Adrenal gland (tissue), 9 donors: ENCODE measurements at regions not wholly inside any gene's neighbourhood (a gene's known extent, or its start where the extent isn't known, plus 50 kb on each side); places are given as distances from the start of the nearest gene placed in this dataset.
A peak's percentile ranks its signal among the peaks of the same experiment; 100 is the strongest.

Experiments
- DNase-seq, 7 donors: peaks; one replicate each; pipeline ENCODE4 v3.0.0-alpha.2; 2019 to 2020
- H3K27ac ChIP-seq, 5 donors: fragments of 200-600 bp; sonication (generic) in 4 of 5; 1 replicate in 3 of 5; 2 replicates in 2 of 5; pipeline versions ENCODE4 v1.5.1 to v1.8.0; 2016 to 2020; ENCODE audit warnings: mild to moderate bottlenecking in 1 of 5
- H3K27me3 ChIP-seq: fragments of 200-600 bp; 2 replicates; pipeline ENCODE4 v1.8.0; 2021
- H3K36me3 ChIP-seq, 2 donors: fragments of 200-600 bp; replicated peaks in 1 of 2; 1 replicate in 1 of 2; 2 replicates in 1 of 2; pipeline versions ENCODE4 v1.5.1 to v1.8.0; 2018 to 2022
- H3K4me1 ChIP-seq, 2 donors: fragments of 200-600 bp; replicated peaks in 1 of 2; 1 replicate in 1 of 2; 2 replicates in 1 of 2; pipeline versions ENCODE4 v1.5.1 to v1.8.0; 2018 to 2021
- H3K4me3 ChIP-seq, 4 donors: fragments of 200-600 bp; sonication (generic) in 3 of 4; one replicate each; pipeline ENCODE4 v1.5.1; 2016 to 2018
- H3K9me3 ChIP-seq, 3 donors: fragments of 200-600 bp; sonication (generic) in 1 of 3; replicated peaks in 1 of 3; 1 replicate in 2 of 3; 2 replicates in 1 of 3; pipeline versions ENCODE4 v1.5.1 to v1.8.0; 2016 to 2021
- POLR2A ChIP-seq, 2 donors: fragments of 450-650 bp; IDR thresholded peaks; one replicate each; pipeline ENCODE4 v1.6.1; 2017; ENCODE audit warnings: antibody characterized with exemption in 2 of 2, mild to moderate bottlenecking in 2 of 2, moderate library complexity in 1 of 2
- WGBS, 4 donors: extraction: QIAGEN DNeasy Blood & Tissue Kit in 2 of 4; methylation state at CpG; one replicate each; pipeline versions ENCODE4 v1.1.5 to v1.1.7; 2013 to 2017; 5-methylcytosine and 5-hydroxymethylcytosine counted together
- intact Hi-C, 2 donors: fragments of 100-400 bp; cut with DNase I; formaldehyde crosslinking; loops; one replicate each; pipeline versions ENCODE4 v1.14.1 to v1.15.0; 2022 to 2023
- TF ChIP-seq, protein P1 (sequence below), 6 experiments: fragments of 450-650 bp in 4 of 6; fragments of 200-600 bp in 2 of 6; sonication (generic) in 1 of 6; IDR thresholded peaks; 1 replicate in 5 of 6; 2 replicates in 1 of 6; pipeline versions ENCODE4 v1.5.1 to v1.8.0; 2016 to 2021; ENCODE audit warnings: antibody characterized with exemption in 6 of 6, mild to moderate bottlenecking in 2 of 6, moderate library complexity in 1 of 6
- donor health status: healthy with polysubstance abuse.
- donor health status: Bipolar disorder and iron deficiency.
- donor health status: DM: yes; HTN: yes; CAD: no.
- donor health status: DM: no; HTN: no; CAD: no.
- donor health status: DM: no; HTN: no; CAD: no.

DNA sequence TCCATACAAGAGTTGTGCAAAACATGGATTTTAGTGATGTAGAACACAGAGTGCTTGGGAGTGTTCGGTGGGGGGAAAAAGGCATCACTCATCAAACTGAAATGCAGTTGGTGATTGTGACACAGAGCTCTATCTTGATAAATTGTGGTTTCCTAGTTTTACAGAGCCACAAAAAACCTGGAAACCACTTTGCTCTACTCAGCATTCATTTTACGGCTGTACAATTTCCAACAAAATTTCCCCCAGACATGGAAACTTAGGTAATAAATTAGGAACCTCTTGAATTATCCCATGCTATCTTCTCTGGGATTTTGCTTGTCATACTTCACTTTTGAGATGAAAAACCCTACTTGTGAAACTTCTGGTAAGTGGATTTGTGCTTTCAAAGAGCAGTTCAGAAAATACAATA lies 614.9 kb upstream of the FZD8 start:
- H3K4me3 ChIP-seq = no peak overlapping the region
- no peaks in the 10 kb centered on the region for H3K9me3 ChIP-seq
- H3K27ac ChIP-seq = no peak overlapping the region
- no peaks in the 10 kb centered on the region for H3K36me3 ChIP-seq
- 61 to 65% (median 63%) methylated on average over 2 of the region's 2 CpGs for WGBS, 4 donors
- H3K4me1 ChIP-seq = no peaks in the 10 kb centered on the region
- H3K27me3 ChIP-seq = no peaks in the 10 kb centered on the region
- no peak for TF ChIP-seq POLR2A (IDR thresholded peaks at IDR 0.05)
- TF ChIP-seq, protein P1, sequence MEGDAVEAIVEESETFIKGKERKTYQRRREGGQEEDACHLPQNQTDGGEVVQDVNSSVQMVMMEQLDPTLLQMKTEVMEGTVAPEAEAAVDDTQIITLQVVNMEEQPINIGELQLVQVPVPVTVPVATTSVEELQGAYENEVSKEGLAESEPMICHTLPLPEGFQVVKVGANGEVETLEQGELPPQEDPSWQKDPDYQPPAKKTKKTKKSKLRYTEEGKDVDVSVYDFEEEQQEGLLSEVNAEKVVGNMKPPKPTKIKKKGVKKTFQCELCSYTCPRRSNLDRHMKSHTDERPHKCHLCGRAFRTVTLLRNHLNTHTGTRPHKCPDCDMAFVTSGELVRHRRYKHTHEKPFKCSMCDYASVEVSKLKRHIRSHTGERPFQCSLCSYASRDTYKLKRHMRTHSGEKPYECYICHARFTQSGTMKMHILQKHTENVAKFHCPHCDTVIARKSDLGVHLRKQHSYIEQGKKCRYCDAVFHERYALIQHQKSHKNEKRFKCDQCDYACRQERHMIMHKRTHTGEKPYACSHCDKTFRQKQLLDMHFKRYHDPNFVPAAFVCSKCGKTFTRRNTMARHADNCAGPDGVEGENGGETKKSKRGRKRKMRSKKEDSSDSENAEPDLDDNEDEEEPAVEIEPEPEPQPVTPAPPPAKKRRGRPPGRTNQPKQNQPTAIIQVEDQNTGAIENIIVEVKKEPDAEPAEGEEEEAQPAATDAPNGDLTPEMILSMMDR (IDR thresholded peaks at IDR 0.05) = no peak
- no peak for DNase-seq
- intact Hi-C loops = no loop called here

DNA sequence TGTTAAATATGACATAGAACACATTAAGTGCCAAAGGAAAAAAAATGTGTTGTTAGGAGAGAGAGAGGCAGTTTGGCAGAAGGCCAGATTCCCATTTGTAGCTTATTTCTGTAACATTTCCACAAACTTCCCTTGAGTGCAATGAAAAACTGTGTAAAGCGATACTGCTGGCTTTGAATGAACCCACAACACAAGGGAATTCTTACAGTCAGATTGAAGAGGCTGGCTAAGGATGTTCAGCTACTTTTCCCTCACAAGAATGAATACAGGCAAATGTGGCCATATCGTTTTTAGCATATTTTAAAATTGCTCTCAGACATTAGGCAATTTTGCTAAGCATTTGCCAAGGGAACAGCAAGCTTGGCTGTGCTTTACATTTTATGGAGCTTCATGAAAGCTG lies 614.1 kb upstream of the FZD8 start:
- Histone ChIP-seq H3K36me3 (no peaks in the 10 kb centered on the region), H3K4me3 (no peak overlapping the region), H3K27me3 (no peaks in the 10 kb centered on the region), H3K9me3 (no peaks in the 10 kb centered on the region), H3K27ac (no peak overlapping the region), H3K4me1 (no peaks in the 10 kb centered on the region)
- DNase-seq = no peak
- TF ChIP-seq, protein P1 (IDR thresholded peaks at IDR 0.05) = no peak
- TF ChIP-seq POLR2A (IDR thresholded peaks at IDR 0.05) = no peak
- intact Hi-C loops = no loop called here
- 67 to 84% (median 76%) methylated on average over 2 of the region's 2 CpGs for WGBS, 4 donors

DNA sequence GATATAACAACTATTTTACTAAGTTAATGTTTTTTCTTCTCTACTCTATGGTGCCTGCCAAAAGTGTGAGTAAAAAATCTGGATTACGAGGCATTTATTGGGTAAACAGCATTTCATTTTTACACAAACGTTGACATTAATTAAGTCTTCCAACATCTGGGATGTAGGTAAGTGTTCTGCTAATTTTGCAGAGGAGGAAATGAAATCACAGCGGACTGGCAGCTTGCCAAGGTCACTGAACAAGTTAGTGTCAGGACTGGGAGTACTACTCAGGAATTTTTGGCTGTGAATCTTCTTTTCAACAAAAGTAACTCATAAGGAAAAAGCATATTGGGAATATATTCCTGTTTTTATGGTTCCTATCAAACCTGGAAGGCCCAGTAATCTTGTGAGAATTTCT lies 612.1 kb upstream of the FZD8 start:
- H3K27ac ChIP-seq = no peak overlapping the region
- no peaks in the 10 kb centered on the region for H3K36me3 ChIP-seq
- 9 to 21% (median 21%) methylated on average over 3 of the region's 3 CpGs for WGBS, 4 donors
- H3K4me3 ChIP-seq = no peak overlapping the region
- H3K27me3 ChIP-seq = no peaks in the 10 kb centered on the region
- intact Hi-C loops = no loop called here
- no peaks in the 10 kb centered on the region for H3K9me3 ChIP-seq
- peak; percentile 58 to 88 (median 76) for DNase-seq
- no peak for TF ChIP-seq POLR2A (IDR thresholded peaks at IDR 0.05)
- TF ChIP-seq, protein P1 (IDR thresholded peaks at IDR 0.05) = no peak
- no peaks in the 10 kb centered on the region for H3K4me1 ChIP-seq

DNA sequence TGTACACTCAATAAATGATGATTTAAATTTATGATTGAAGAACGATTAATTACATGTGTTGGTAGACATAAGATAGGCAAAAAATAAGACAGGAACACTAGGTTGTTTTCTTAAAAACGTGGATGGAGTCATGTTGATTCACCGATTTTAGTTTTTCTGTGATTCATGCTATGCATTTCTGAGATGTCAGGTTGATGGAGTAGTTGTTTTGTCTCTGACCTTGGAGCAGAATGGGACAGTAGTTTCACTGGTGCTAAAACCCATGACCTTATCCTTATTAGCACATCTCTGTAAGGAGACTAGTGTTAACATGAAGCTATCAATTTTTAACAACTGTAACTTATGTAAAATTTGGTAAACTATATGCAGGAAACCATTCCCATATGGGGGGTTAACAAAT lies 611.6 kb upstream of the FZD8 start:
- Histone ChIP-seq H3K27me3 (no peaks in the 10 kb centered on the region), H3K4me1 (no peaks in the 10 kb centered on the region), H3K9me3 (no peaks in the 10 kb centered on the region), H3K36me3 (no peaks in the 10 kb centered on the region), H3K4me3 (no peak overlapping the region), H3K27ac (no peak overlapping the region)
- no peak for DNase-seq
- WGBS, 4 donors = 47 to 69% (median 60%) methylated on average over 3 of the region's 3 CpGs
- TF ChIP-seq POLR2A (IDR thresholded peaks at IDR 0.05) = no peak
- TF ChIP-seq, protein P1 (IDR thresholded peaks at IDR 0.05) = no peak
- intact Hi-C loops = no loop called here
